ENCODE measurements at regions not wholly inside any gene's neighbourhood (a gene's known extent, or its start where the extent isn't known, plus 50 kb on each side); places are given as distances from the start of the nearest gene placed in this dataset.

DNA sequence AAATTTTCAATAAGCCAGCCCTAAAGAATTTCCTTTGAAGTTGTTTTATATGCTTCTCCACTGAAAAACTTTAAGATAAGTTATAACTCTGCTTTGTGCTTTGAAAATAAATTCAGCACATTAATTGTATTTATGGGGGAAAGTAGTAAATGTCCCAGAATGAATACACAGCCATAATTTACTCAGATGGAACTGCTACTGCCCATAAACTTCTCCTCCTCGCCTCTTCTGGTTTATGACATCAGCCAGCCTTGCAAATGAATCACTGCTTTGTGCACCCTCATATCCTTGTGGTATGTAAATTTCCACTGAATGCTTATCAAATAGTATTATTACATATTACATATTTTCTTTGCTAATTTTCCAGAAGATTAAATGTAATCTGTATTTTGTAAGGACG lies 302.0 kb downstream of the DIPK2A start:
- TF ChIP-seq, protein P1, sequence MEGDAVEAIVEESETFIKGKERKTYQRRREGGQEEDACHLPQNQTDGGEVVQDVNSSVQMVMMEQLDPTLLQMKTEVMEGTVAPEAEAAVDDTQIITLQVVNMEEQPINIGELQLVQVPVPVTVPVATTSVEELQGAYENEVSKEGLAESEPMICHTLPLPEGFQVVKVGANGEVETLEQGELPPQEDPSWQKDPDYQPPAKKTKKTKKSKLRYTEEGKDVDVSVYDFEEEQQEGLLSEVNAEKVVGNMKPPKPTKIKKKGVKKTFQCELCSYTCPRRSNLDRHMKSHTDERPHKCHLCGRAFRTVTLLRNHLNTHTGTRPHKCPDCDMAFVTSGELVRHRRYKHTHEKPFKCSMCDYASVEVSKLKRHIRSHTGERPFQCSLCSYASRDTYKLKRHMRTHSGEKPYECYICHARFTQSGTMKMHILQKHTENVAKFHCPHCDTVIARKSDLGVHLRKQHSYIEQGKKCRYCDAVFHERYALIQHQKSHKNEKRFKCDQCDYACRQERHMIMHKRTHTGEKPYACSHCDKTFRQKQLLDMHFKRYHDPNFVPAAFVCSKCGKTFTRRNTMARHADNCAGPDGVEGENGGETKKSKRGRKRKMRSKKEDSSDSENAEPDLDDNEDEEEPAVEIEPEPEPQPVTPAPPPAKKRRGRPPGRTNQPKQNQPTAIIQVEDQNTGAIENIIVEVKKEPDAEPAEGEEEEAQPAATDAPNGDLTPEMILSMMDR (IDR thresholded peaks at IDR 0.05; ENCODE audit: insufficient read depth, low read depth, low read length): no peak
- no peak for TF ChIP-seq EZH2 (IDR thresholded peaks at IDR 0.05; ENCODE audit: insufficient read depth, low read length)

Measured in astrocyte (in vitro differentiated cells and primary cell).